Fibroblast of lung (primary cell): ENCODE measurements at regions not wholly inside any gene's neighbourhood (a gene's known extent, or its start where the extent isn't known, plus 50 kb on each side); places are given as distances from the start of the nearest gene placed in this dataset.

Experiments used
- DNase-seq, 2 donors: peaks; one replicate each; pipeline versions ENCODE4 v3.0.0 to v3.0.0-alpha.2; 2010; ENCODE audit warnings: low read depth in 2 of 2
- H2AFZ ChIP-seq: 2 replicates; pipeline ENCODE4 v1.5.1; 2012; ENCODE audit warnings: low read length, control low read depth, inconsistent platforms
- H3K27ac ChIP-seq: 2 replicates; pipeline ENCODE4 v1.5.1; 2011; ENCODE audit warnings: low read length, control low read depth; ENCODE audit not compliant: insufficient read depth
- H3K27me3 ChIP-seq: 2 replicates; pipeline ENCODE4 v1.5.1; 2011; ENCODE audit warnings: mild to moderate bottlenecking, low read length; ENCODE audit not compliant: control insufficient read depth, insufficient read depth
- H3K36me3 ChIP-seq: 2 replicates; pipeline ENCODE4 v1.5.1; 2011; ENCODE audit warnings: low read length; ENCODE audit not compliant: control insufficient read depth, insufficient read depth
- H3K4me1 ChIP-seq: 2 replicates; pipeline ENCODE4 v1.5.1; 2011; ENCODE audit warnings: low read length; ENCODE audit not compliant: control insufficient read depth, insufficient read depth; ENCODE audit errors: extremely low read depth
- H3K4me2 ChIP-seq: 2 replicates; pipeline ENCODE4 v1.5.1; 2011; ENCODE audit warnings: low read length, control low read depth; ENCODE audit not compliant: insufficient read depth; ENCODE audit errors: extremely low read depth
- H3K4me3 ChIP-seq, 4 experiments: fragments of 200-600 bp in 1 of 4; sonication (generic) in 1 of 4; replicated peaks in 1 of 4; 2 replicates each; pipeline ENCODE4 v1.5.1; 2011 to 2016; ENCODE audit warnings: low read length in 4 of 4, low read depth in 3 of 4, mild to moderate bottlenecking in 3 of 4, control low read depth in 2 of 4, inconsistent platforms in 1 of 4, mixed read lengths in 1 of 4; ENCODE audit not compliant: insufficient read depth in 1 of 4; ENCODE audit errors: control extremely low read depth in 1 of 4
- H3K79me2 ChIP-seq: 2 replicates; pipeline ENCODE4 v1.5.1; 2012; ENCODE audit warnings: mild to moderate bottlenecking, low read length, inconsistent platforms; ENCODE audit not compliant: control insufficient read depth, insufficient read depth
- H3K9ac ChIP-seq: 2 replicates; pipeline ENCODE4 v1.5.1; 2011; ENCODE audit warnings: mild to moderate bottlenecking, low read length, control low read depth; ENCODE audit not compliant: insufficient read depth
- H3K9me3 ChIP-seq: 2 replicates; pipeline ENCODE4 v1.5.1; 2012; ENCODE audit warnings: low read depth, low read length; ENCODE audit not compliant: control insufficient read depth, insufficient read depth
- H4K20me1 ChIP-seq: 2 replicates; pipeline ENCODE4 v1.5.1; 2011; ENCODE audit warnings: low read length; ENCODE audit not compliant: control insufficient read depth, insufficient read depth; ENCODE audit errors: extremely low read depth
- EZH2 ChIP-seq: IDR thresholded peaks from 2 replicates; pipeline ENCODE4 v1.5.1; 2012; ENCODE audit warnings: low read length, control low read depth, mild to moderate bottlenecking; ENCODE audit errors: missing control alignments
- TF ChIP-seq, protein P1 (sequence below), 2 donors: IDR thresholded peaks in 1 of 2; conservative IDR thresholded peaks in 1 of 2; 1 replicate in 1 of 2; 2 replicates in 1 of 2; pipeline ENCODE4 v1.5.1; 2011 to 2012; ENCODE audit warnings: low read length in 2 of 2, control low read depth in 1 of 2, inconsistent platforms in 1 of 2, low read depth in 1 of 2, mild to moderate bottlenecking in 1 of 2

DNA sequence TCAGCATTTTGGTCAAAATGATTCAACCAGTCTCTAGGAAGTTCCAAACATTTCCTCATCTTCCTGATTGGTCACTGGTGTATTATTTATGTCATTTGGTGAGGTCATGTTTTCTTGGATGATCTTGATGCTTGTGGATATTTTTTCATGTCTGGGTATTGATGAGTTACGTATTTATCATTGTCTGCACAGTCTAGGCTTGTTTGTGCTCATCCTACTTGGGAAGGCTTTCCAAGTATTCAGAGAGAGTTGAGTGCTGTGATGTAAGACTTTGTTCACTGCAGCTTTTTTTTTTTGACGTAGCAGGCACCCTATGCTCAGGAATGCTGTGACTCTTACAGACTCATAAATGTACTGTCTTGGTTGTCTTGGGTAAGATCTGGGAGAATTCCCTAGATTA lies 509.5 kb downstream of the SLITRK1 start:
- Histone ChIP-seq H3K4me3 (no peak overlapping the region), H3K9me3 (no peaks in the 10 kb centered on the region), H3K79me2 (no peaks in the 10 kb centered on the region), H4K20me1 (no peaks in the 10 kb centered on the region), H3K27me3 (no peaks in the 10 kb centered on the region), H3K4me2 (no peak overlapping the region), H3K9ac (no peak overlapping the region), H3K36me3 (no peaks in the 10 kb centered on the region), H3K4me1 (no peaks in the 10 kb centered on the region), H3K27ac (no peak overlapping the region), H2AFZ (no peak overlapping the region)
- DNase-seq = no peak
- TF ChIP-seq, protein P1, sequence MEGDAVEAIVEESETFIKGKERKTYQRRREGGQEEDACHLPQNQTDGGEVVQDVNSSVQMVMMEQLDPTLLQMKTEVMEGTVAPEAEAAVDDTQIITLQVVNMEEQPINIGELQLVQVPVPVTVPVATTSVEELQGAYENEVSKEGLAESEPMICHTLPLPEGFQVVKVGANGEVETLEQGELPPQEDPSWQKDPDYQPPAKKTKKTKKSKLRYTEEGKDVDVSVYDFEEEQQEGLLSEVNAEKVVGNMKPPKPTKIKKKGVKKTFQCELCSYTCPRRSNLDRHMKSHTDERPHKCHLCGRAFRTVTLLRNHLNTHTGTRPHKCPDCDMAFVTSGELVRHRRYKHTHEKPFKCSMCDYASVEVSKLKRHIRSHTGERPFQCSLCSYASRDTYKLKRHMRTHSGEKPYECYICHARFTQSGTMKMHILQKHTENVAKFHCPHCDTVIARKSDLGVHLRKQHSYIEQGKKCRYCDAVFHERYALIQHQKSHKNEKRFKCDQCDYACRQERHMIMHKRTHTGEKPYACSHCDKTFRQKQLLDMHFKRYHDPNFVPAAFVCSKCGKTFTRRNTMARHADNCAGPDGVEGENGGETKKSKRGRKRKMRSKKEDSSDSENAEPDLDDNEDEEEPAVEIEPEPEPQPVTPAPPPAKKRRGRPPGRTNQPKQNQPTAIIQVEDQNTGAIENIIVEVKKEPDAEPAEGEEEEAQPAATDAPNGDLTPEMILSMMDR (conservative IDR thresholded peaks at IDR 0.05 in 1 of 2, IDR thresholded peaks at IDR 0.05 in 1 of 2; ENCODE audit: low read depth in 1 of 2, low read length in 2 of 2) = no peak
- TF ChIP-seq EZH2 = no peak

GRCh38 chr13:83365723-83366122 lies 516.6 kb downstream of the SLITRK1 start:
- Histone ChIP-seq H3K27me3 (no peaks in the 10 kb centered on the region), H3K36me3 (no peaks in the 10 kb centered on the region), H3K9ac (no peak overlapping the region)

GRCh38 chr13:83355041-83355440 lies 527.2 kb downstream of the SLITRK1 start:
- no peak overlapping the region for H3K27ac ChIP-seq
- no peak overlapping the region for H3K4me3 ChIP-seq
- no peaks in the 10 kb centered on the region for H3K36me3 ChIP-seq
- no peaks in the 10 kb centered on the region for H3K27me3 ChIP-seq
- H3K9me3 ChIP-seq = no peaks in the 10 kb centered on the region
- H4K20me1 ChIP-seq = no peaks in the 10 kb centered on the region
- H3K9ac ChIP-seq = no peak overlapping the region
- H3K4me1 ChIP-seq = no peaks in the 10 kb centered on the region
- H3K4me2 ChIP-seq = no peak overlapping the region
- no peaks in the 10 kb centered on the region for H3K79me2 ChIP-seq
- DNase-seq = no peak
- TF ChIP-seq, protein P1 (conservative IDR thresholded peaks at IDR 0.05 in 1 of 2, IDR thresholded peaks at IDR 0.05 in 1 of 2; ENCODE audit: low read depth in 1 of 2, low read length in 2 of 2) = no peak
- TF ChIP-seq EZH2 = no peak
- no peak overlapping the region for H2AFZ ChIP-seq

More at GRCh38 chr13:83365723-83366122, 516.6 kb downstream of the SLITRK1 start:
- TF ChIP-seq, protein P1 (conservative IDR thresholded peaks at IDR 0.05 in 1 of 2, IDR thresholded peaks at IDR 0.05 in 1 of 2; ENCODE audit: low read depth in 1 of 2, low read length in 2 of 2) = no peak
- no peak for TF ChIP-seq EZH2
- no peaks in the 10 kb centered on the region for H3K4me1 ChIP-seq
- no peak for DNase-seq
- H3K4me2 ChIP-seq = no peak overlapping the region
- H3K4me3 ChIP-seq = no peak overlapping the region
- H2AFZ ChIP-seq = no peak overlapping the region
- no peaks in the 10 kb centered on the region for H4K20me1 ChIP-seq
- H3K27ac ChIP-seq = no peak overlapping the region
- no peaks in the 10 kb centered on the region for H3K9me3 ChIP-seq
- H3K79me2 ChIP-seq = no peaks in the 10 kb centered on the region
